ENCODE measurements at regions not wholly inside any gene's neighbourhood (a gene's known extent, or its start where the extent isn't known, plus 50 kb on each side); places are given as distances from the start of the nearest gene placed in this dataset.

GRCh38 chr22:48310740-48311139 lies 1516.9 kb downstream of the BRD1 start:
- Mint-ChIP-seq H3K4me1 (peaks cover 0 to 2% (median 0%) of the 10 kb centered on the region in 3 donors), H3K27me3 (no peaks in the 10 kb centered on the region), H3K27ac (no peak overlapping the region), H3K9me3 (peaks cover 1 to 22% (median 14%) of the 10 kb centered on the region in 3 donors), H3K4me3 (no peak overlapping the region), H3K36me3 (no peaks in the 10 kb centered on the region)

GRCh38 chr22:48310289-48310688 lies 1517.4 kb downstream of the BRD1 start:
- Mint-ChIP-seq H3K9me3 (peaks cover 1 to 22% (median 14%) of the 10 kb centered on the region in 3 donors), H3K27me3 (no peaks in the 10 kb centered on the region), H3K27ac (no peak overlapping the region), H3K4me3 (no peak overlapping the region), H3K4me1 (peaks cover 0 to 2% (median 0%) of the 10 kb centered on the region in 3 donors), H3K36me3 (peaks cover under 1% of the 10 kb centered on the region)

- Mint-ChIP-seq H3K9me3 (peaks cover 1 to 22% (median 12%) of the 10 kb centered on the region in 3 donors), H3K4me3 (no peak overlapping the region), H3K4me1 (peaks cover 0 to 2% (median 0%) of the 10 kb centered on the region in 3 donors)
Measured at GRCh38 chr22:48309836-48310235, 1517.8 kb downstream of the BRD1 start.

GRCh38 chr22:48309115-48309705 lies 1518.5 kb downstream of the BRD1 start:
- Mint-ChIP-seq H3K27ac (no peak overlapping the region), H3K9me3 (peaks cover 1 to 22% (median 6%) of the 10 kb centered on the region in 3 donors), H3K4me3 (no peak overlapping the region), H3K36me3 (peaks cover 3% of the 10 kb centered on the region), H3K4me1 (peaks cover 0 to 2% (median 0%) of the 10 kb centered on the region in 3 donors), H3K27me3 (peaks cover 2% of the 10 kb centered on the region)

More at GRCh38 chr22:48309836-48310235, 1517.8 kb downstream of the BRD1 start:
- H3K27me3 Mint-ChIP-seq = no peaks in the 10 kb centered on the region
- no peak overlapping the region for H3K27ac Mint-ChIP-seq
- peaks cover 3% of the 10 kb centered on the region for H3K36me3 Mint-ChIP-seq

GRCh38 chr22:48307931-48308330 lies 1519.7 kb downstream of the BRD1 start:
- Mint-ChIP-seq H3K9me3 (peaks cover 1 to 17% (median 4%) of the 10 kb centered on the region in 3 donors), H3K4me3 (no peak overlapping the region), H3K27ac (no peak overlapping the region), H3K36me3 (peaks cover 3% of the 10 kb centered on the region), H3K27me3 (peaks cover 2% of the 10 kb centered on the region), H3K4me1 (peaks cover 0 to 2% (median 0%) of the 10 kb centered on the region in 3 donors)

GRCh38 chr22:48306785-48307510 lies 1520.7 kb downstream of the BRD1 start:
- H3K4me3 Mint-ChIP-seq = no peak overlapping the region
- H3K4me1 Mint-ChIP-seq = peaks cover 0 to 2% (median 0%) of the 10 kb centered on the region in 3 donors
- peaks cover 3% of the 10 kb centered on the region for H3K36me3 Mint-ChIP-seq
- H3K9me3 Mint-ChIP-seq = peaks cover 1 to 10% (median 4%) of the 10 kb centered on the region in 3 donors
- H3K27ac Mint-ChIP-seq = no peak overlapping the region
- H3K27me3 Mint-ChIP-seq = peaks cover 2% of the 10 kb centered on the region

- Mint-ChIP-seq H3K27ac (no peak overlapping the region), H3K27me3 (peaks cover 2% of the 10 kb centered on the region), H3K4me3 (no peak overlapping the region), H3K36me3 (peaks cover 3% of the 10 kb centered on the region), H3K9me3 (peaks cover 0 to 3% (median 3%) of the 10 kb centered on the region in 3 donors), H3K4me1 (peaks cover 0 to 2% (median 0%) of the 10 kb centered on the region in 3 donors)
Measured at GRCh38 chr22:48306284-48306683, 1521.4 kb downstream of the BRD1 start.

- Mint-ChIP-seq H3K9me3 (no peaks in the 10 kb centered on the region), H3K4me3 (no peak overlapping the region), H3K27me3 (peaks cover 2% of the 10 kb centered on the region), H3K36me3 (peaks cover 3% of the 10 kb centered on the region), H3K27ac (no peak overlapping the region), H3K4me1 (no peaks in the 10 kb centered on the region)
Measured at GRCh38 chr22:48305726-48306235, 1521.9 kb downstream of the BRD1 start.

- Mint-ChIP-seq H3K4me1 (no peaks in the 10 kb centered on the region), H3K4me3 (no peak overlapping the region), H3K27me3 (peaks cover 2% of the 10 kb centered on the region), H3K9me3 (peaks cover 0 to 3% (median 0%) of the 10 kb centered on the region in 3 donors), H3K36me3 (peaks cover 3% of the 10 kb centered on the region), H3K27ac (no peak overlapping the region)
Measured at GRCh38 chr22:48303369-48303725, 1524.3 kb downstream of the BRD1 start.

- H3K4me3 Mint-ChIP-seq = no peak overlapping the region
- no peak overlapping the region for H3K27ac Mint-ChIP-seq
- peaks cover 0 to 3% (median 2%) of the 10 kb centered on the region in 3 donors for H3K9me3 Mint-ChIP-seq
- no peaks in the 10 kb centered on the region for H3K4me1 Mint-ChIP-seq
- peaks cover 3% of the 10 kb centered on the region for H3K36me3 Mint-ChIP-seq
- peaks cover 2% of the 10 kb centered on the region for H3K27me3 Mint-ChIP-seq
Measured at GRCh38 chr22:48302657-48303368, 1524.9 kb downstream of the BRD1 start.

GRCh38 chr22:48301908-48302307 lies 1525.8 kb downstream of the BRD1 start:
- peaks cover 0 to 3% (median 2%) of the 10 kb centered on the region in 3 donors for H3K9me3 Mint-ChIP-seq
- no peak overlapping the region for H3K4me3 Mint-ChIP-seq
- H3K27me3 Mint-ChIP-seq = peaks cover 2% of the 10 kb centered on the region
- H3K4me1 Mint-ChIP-seq = no peaks in the 10 kb centered on the region
- H3K36me3 Mint-ChIP-seq = peaks cover 3% of the 10 kb centered on the region
- H3K27ac Mint-ChIP-seq = no peak overlapping the region

- Mint-ChIP-seq H3K4me1 (no peaks in the 10 kb centered on the region), H3K27me3 (peaks cover 2% of the 10 kb centered on the region), H3K4me3 (no peak overlapping the region), H3K27ac (no peak overlapping the region), H3K36me3 (peaks cover 3% of the 10 kb centered on the region), H3K9me3 (peaks cover 0 to 3% (median 2%) of the 10 kb centered on the region in 3 donors)
Measured at GRCh38 chr22:48301421-48301820, 1526.3 kb downstream of the BRD1 start.

- H3K36me3 Mint-ChIP-seq = peaks cover 3% of the 10 kb centered on the region
- peaks cover 0 to 3% (median 2%) of the 10 kb centered on the region in 3 donors for H3K9me3 Mint-ChIP-seq
- H3K4me3 Mint-ChIP-seq = no peak overlapping the region
- peaks cover 2% of the 10 kb centered on the region for H3K27me3 Mint-ChIP-seq
- H3K27ac Mint-ChIP-seq = no peak overlapping the region
- H3K4me1 Mint-ChIP-seq = no peaks in the 10 kb centered on the region
Measured at GRCh38 chr22:48300877-48301276, 1526.8 kb downstream of the BRD1 start.

GRCh38 chr22:48299801-48300200 lies 1527.9 kb downstream of the BRD1 start:
- H3K9me3 Mint-ChIP-seq = peaks cover 0 to 3% (median 2%) of the 10 kb centered on the region in 3 donors
- no peak overlapping the region for H3K4me3 Mint-ChIP-seq
- H3K4me1 Mint-ChIP-seq = no peaks in the 10 kb centered on the region
- no peak overlapping the region for H3K27ac Mint-ChIP-seq
- H3K27me3 Mint-ChIP-seq = peaks cover 2% of the 10 kb centered on the region
- no peaks in the 10 kb centered on the region for H3K36me3 Mint-ChIP-seq

GRCh38 chr22:48299124-48299523 lies 1528.5 kb downstream of the BRD1 start:
- peaks cover 0 to 3% (median 2%) of the 10 kb centered on the region in 3 donors for H3K9me3 Mint-ChIP-seq
- H3K27me3 Mint-ChIP-seq = no peaks in the 10 kb centered on the region
- peak overlapping the region in 1 of 3 donors; percentile 41 for H3K27ac Mint-ChIP-seq
- no peak overlapping the region for H3K4me3 Mint-ChIP-seq
- H3K36me3 Mint-ChIP-seq = no peaks in the 10 kb centered on the region
- H3K4me1 Mint-ChIP-seq = no peaks in the 10 kb centered on the region
